ENCODE measurements at regions not wholly inside any gene's neighbourhood (a gene's known extent, or its start where the extent isn't known, plus 50 kb on each side); places are given as distances from the start of the nearest gene placed in this dataset.

DNA sequence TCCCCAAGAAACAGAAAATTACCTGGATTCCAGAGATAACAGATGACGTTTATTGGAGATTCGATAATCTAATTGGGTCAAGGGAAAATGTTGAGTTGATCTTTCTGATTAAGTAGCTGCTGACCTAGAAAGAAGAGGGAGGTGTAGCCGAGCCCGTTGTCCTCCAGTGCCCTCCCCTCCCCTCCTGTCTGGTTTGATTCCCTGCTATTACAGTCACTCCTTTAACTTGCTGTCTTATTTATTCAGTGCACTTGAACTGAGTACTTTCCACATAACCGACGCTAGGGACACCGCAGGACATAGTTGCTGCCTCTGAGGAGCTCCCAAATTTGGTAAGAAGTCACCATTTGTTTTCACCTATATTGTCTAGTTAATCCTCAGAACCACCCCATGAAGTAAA lies 103.7 kb downstream of the AQP9 start:
- Histone ChIP-seq H3K4me3 (ENCODE audit: control extremely low read depth in 1 of 5, extremely low read depth in 1 of 5, insufficient read depth in 1 of 5, low read depth in 2 of 5, low read length in 4 of 5) (no peak overlapping the region), H3K36me3 (replicated peaks in 1 of 2; ENCODE audit: control extremely low read depth in 1 of 2, control insufficient read depth in 1 of 2, extremely low read depth in 1 of 2, insufficient read depth in 2 of 2, low read length in 1 of 2) (no peaks in the 10 kb centered on the region), H3K79me2 (ENCODE audit: control insufficient read depth, insufficient read depth, low read length) (no peaks in the 10 kb centered on the region), H3K9me3 (ENCODE audit: control extremely low read depth in 1 of 3, control insufficient read depth in 2 of 3, insufficient read depth in 1 of 3, low read length in 2 of 3) (peaks cover 0 to 3% (median 0%) of the 10 kb centered on the region in 3 donors), H4K20me1 (ENCODE audit: control insufficient read depth, insufficient read depth, low read length, poor library complexity, severe bottlenecking) (no peaks in the 10 kb centered on the region), H3K4me2 (replicated peaks; ENCODE audit: low read depth, low read length, poor library complexity, severe bottlenecking) (no peak overlapping the region), H3K4me1 (ENCODE audit: control insufficient read depth in 2 of 2, insufficient read depth in 2 of 2, low read length in 2 of 2) (no peaks in the 10 kb centered on the region), H3K27me3 (replicated peaks in 1 of 4; ENCODE audit: control extremely low read depth in 1 of 4, control insufficient read depth in 3 of 4, insufficient read depth in 4 of 4, low read length in 3 of 4) (no peaks in the 10 kb centered on the region), H2AFZ (ENCODE audit: insufficient read depth, low read depth, low read length, poor library complexity, severe bottlenecking) (no peak overlapping the region), H3K27ac (ENCODE audit: low read length in 2 of 2) (no peak overlapping the region), H3K9ac (ENCODE audit: low read length) (no peak overlapping the region)
- H3K27me3 Mint-ChIP-seq = peaks cover 3% of the 10 kb centered on the region
- no peaks in the 10 kb centered on the region for H3K4me1 Mint-ChIP-seq
- 93% methylated on average over 3 of the region's 7 CpGs for WGBS (ENCODE audit: insufficient coverage)
- no peak overlapping the region for H3K27ac Mint-ChIP-seq
- POLR2A ChIA-PET = no interaction called here
- CTCF ChIA-PET = no interaction called here
- no peak overlapping the region for H3K4me3 Mint-ChIP-seq
- H3K9me3 Mint-ChIP-seq (ENCODE audit: insufficient read depth) = no peaks in the 10 kb centered on the region
- no peak for TF ChIP-seq EZH2 (IDR thresholded peaks at IDR 0.05; ENCODE audit: borderline replicate concordance, insufficient read depth, low read depth, low read length, poor library complexity, severe bottlenecking)
- TF ChIP-seq, protein P1, sequence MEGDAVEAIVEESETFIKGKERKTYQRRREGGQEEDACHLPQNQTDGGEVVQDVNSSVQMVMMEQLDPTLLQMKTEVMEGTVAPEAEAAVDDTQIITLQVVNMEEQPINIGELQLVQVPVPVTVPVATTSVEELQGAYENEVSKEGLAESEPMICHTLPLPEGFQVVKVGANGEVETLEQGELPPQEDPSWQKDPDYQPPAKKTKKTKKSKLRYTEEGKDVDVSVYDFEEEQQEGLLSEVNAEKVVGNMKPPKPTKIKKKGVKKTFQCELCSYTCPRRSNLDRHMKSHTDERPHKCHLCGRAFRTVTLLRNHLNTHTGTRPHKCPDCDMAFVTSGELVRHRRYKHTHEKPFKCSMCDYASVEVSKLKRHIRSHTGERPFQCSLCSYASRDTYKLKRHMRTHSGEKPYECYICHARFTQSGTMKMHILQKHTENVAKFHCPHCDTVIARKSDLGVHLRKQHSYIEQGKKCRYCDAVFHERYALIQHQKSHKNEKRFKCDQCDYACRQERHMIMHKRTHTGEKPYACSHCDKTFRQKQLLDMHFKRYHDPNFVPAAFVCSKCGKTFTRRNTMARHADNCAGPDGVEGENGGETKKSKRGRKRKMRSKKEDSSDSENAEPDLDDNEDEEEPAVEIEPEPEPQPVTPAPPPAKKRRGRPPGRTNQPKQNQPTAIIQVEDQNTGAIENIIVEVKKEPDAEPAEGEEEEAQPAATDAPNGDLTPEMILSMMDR (IDR thresholded peaks at IDR 0.05) = no peak
- ATAC-seq (ENCODE audit: low read depth) (no peak), DNase-seq (no peak)
- intact Hi-C loops (cut with micrococcal nuclease) = no loop called here

DNA sequence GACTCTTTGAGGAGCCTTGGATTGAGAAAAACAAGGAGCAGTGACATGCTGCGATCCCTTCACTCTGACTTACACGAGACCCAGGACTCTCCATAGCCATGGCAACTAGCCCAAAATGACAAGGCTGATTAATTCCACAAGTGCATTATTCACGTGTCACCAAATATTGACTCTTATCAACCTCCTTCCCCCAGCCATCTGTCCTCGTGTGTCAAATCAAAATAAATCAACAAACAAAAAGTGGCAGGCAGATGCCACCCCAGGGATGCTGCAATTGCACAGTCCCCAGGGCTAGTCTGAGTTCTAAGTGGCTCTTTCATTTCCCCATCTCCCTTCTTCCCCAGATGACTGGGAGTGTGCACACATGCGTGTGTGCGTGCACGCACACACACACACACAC lies 104.9 kb downstream of the AQP9 start:
- no peak overlapping the region for H3K4me3 Mint-ChIP-seq
- no peaks in the 10 kb centered on the region for H4K20me1 ChIP-seq (ENCODE audit: control insufficient read depth, insufficient read depth, low read length, poor library complexity, severe bottlenecking)
- DNase-seq = no peak
- no peaks in the 10 kb centered on the region for H3K27me3 ChIP-seq (replicated peaks in 1 of 4; ENCODE audit: control extremely low read depth in 1 of 4, control insufficient read depth in 3 of 4, insufficient read depth in 4 of 4, low read length in 3 of 4)
- H3K4me3 ChIP-seq (ENCODE audit: control extremely low read depth in 1 of 5, extremely low read depth in 1 of 5, insufficient read depth in 1 of 5, low read depth in 2 of 5, low read length in 4 of 5) = no peak overlapping the region
- ChIA-PET POLR2A (no interaction called here), CTCF (no interaction called here)
- intact Hi-C loops (cut with micrococcal nuclease) = no loop called here
- H3K27ac Mint-ChIP-seq = no peak overlapping the region
- WGBS (ENCODE audit: insufficient coverage) = 54% methylated on average over 4 of the region's 7 CpGs
- no peaks in the 10 kb centered on the region for H3K9me3 ChIP-seq (ENCODE audit: control extremely low read depth in 1 of 3, control insufficient read depth in 2 of 3, insufficient read depth in 1 of 3, low read length in 2 of 3)
- H3K36me3 ChIP-seq (replicated peaks in 1 of 2; ENCODE audit: control extremely low read depth in 1 of 2, control insufficient read depth in 1 of 2, extremely low read depth in 1 of 2, insufficient read depth in 2 of 2, low read length in 1 of 2) = no peaks in the 10 kb centered on the region
- no peaks in the 10 kb centered on the region for H3K4me1 ChIP-seq (ENCODE audit: control insufficient read depth in 2 of 2, insufficient read depth in 2 of 2, low read length in 2 of 2)
- no peaks in the 10 kb centered on the region for H3K9me3 Mint-ChIP-seq (ENCODE audit: insufficient read depth)
- ATAC-seq (ENCODE audit: low read depth) = no peak
- no peak overlapping the region for H3K9ac ChIP-seq (ENCODE audit: low read length)
- TF ChIP-seq, protein P1 (IDR thresholded peaks at IDR 0.05) = no peak
- no peak for TF ChIP-seq EZH2 (IDR thresholded peaks at IDR 0.05; ENCODE audit: borderline replicate concordance, insufficient read depth, low read depth, low read length, poor library complexity, severe bottlenecking)
- H3K4me1 Mint-ChIP-seq = no peaks in the 10 kb centered on the region
- no peak overlapping the region for H2AFZ ChIP-seq (ENCODE audit: insufficient read depth, low read depth, low read length, poor library complexity, severe bottlenecking)
- no peak overlapping the region for H3K4me2 ChIP-seq (replicated peaks; ENCODE audit: low read depth, low read length, poor library complexity, severe bottlenecking)
- H3K27ac ChIP-seq (ENCODE audit: low read length in 2 of 2) = no peak overlapping the region
- H3K27me3 Mint-ChIP-seq = peaks cover 3% of the 10 kb centered on the region
- no peaks in the 10 kb centered on the region for H3K79me2 ChIP-seq (ENCODE audit: control insufficient read depth, insufficient read depth, low read length)

Measured in B cell (primary cell).